Hippocampal formation (tissue), 2 donors: ENCODE measurements at regions not wholly inside any gene's neighbourhood (a gene's known extent, or its start where the extent isn't known, plus 50 kb on each side); places are given as distances from the start of the nearest gene placed in this dataset.

ENCODE experiments used
- DNase-seq, 2 donors: peaks; one replicate each; lab custom pipeline; 2025; lab: John Stamatoyannopoulos, UW

- DNase-seq = no peak
Observed at GRCh38 chr5:117519957-117520500, 945.4 kb upstream of the SEMA6A start.

GRCh38 chr5:117504305-117504704 lies 929.7 kb upstream of the SEMA6A start:
- DNase-seq = no peak

DNA sequence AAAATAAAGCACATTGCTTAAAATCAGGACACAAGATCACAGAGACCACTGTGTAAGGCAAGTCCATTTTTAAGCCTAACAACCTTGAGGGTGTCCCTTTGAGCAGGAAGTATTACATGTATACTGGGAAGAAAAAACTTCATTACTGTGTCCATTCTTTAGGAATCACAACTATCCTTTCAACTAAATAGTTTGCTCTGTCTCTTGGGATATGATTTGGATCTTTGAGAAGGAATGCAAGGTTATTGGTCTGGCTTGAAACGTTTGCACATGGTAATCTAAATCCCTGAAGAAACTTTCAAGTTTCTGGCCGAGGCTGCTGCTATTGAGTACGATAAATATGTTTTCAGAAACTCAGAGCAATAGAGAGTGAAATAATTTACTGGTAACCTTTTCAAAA lies 923.0 kb upstream of the SEMA6A start:
- DNase-seq = no peak

DNA sequence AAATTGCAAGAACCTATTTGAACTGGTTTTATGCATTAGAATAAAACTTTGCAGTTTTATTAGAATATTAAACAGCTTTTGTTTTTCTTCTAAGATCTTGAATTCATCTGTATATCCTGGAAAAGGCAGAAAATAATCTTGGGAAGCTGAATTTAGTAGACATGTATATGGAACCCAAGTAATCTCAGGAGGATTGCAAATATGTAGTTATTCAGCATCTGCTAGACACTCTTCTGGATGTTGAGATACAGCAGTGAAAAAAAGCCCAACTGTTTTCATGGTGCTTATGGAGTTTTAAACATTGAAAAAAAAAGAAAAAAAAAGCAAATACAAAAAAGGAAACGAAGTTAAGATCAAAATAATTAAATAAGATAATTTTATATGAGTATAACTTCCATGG lies 922.2 kb upstream of the SEMA6A start:
- no peak for DNase-seq

- DNase-seq = no peak
Observed at GRCh38 chr5:117494188-117494587, 919.6 kb upstream of the SEMA6A start.

DNA sequence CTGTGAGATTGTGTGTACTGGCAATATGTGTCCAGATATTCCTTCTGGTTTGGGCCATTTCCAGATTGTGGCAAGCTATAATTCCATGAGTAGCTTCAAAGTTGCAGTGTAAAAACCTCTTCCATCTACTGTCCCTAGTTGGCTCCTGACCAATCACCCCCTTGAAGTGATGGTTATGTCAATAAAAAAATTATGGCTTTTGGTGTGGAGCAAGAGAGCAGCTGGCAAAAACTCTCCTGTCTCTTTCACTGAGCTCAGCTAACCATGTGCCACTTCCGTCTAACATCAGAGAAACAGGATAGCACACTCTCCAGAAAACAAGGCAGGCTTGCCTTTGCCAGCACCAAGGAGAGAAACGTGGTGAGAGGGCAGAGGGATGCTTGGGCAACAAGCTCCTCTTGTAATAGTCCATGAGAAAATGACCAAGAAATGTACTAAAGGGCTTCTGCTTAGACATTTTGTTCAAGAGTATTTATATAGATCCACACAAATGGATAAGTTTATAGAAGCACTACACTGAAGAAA lies 914.4 kb upstream of the SEMA6A start:
- DNase-seq = no peak

GRCh38 chr5:117487556-117487955 lies 912.9 kb upstream of the SEMA6A start:
- no peak for DNase-seq

DNA sequence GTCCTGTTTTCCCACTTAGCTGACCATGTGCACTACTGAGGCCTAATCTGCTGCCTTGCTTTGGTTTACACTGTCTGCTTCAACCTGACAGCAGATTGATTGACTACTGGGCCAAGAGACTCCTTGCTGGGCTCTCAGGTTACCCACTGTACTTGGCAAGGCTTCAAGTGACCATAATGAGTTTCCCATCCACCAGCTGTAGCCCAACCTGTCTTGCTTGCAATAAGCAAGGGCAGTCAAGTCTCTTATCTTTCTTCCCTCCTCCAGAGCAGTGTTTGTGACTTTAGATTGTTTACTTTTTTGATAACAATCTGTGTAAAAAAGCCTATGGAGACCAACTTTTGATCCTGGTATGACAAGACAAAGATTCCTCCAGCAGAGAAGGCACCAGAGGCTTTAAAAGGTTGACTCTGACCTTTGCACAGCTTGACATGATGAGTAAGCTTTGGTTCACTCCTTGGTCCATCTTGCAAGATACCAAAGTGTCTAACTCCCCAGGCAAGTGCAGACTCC lies 912.3 kb upstream of the SEMA6A start:
- DNase-seq = no peak

DNA sequence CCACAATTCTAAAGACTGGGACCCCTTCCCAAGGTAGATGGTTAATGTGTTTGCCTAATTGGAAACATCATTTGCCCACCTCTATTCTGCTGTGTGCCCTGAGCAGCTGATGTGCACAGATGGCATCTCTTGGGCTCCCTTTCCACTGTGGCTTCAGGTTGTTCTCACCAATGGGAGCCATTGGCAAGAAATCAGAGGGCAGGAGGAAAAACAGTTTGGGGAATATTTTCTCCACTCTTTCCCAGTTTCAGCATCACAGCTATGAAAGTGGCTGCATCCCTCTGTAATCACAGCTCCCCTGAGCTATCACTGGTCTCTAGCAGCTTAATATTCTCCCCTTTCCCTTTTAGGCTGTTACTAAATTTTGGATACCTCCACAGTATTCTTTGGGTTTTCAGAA lies 911.6 kb upstream of the SEMA6A start:
- no peak for DNase-seq

- no peak for DNase-seq
Observed at GRCh38 chr5:117475919-117476318, 901.3 kb upstream of the SEMA6A start.

DNA sequence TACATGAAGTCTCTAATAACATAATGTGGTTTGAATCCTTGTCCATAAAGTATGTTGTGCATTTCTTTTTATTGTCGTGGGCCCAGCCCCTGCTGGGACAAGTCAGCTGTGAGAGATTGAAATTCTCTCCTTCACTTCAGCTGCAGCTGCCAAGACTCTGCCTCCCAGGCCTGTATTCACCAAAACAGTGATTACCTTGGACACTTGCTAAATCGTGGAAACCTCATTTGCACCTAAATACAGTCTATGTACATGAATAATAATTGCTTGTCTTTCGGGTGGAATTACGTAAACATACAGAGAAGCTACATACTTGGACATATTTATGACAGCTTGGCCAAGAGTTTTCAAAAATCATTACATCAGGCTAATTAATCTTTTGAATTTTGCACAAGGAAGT lies 898.5 kb upstream of the SEMA6A start:
- no peak for DNase-seq

GRCh38 chr5:117463881-117464570 lies 889.4 kb upstream of the SEMA6A start:
- no peak for DNase-seq

GRCh38 chr5:117461966-117462365 lies 887.3 kb upstream of the SEMA6A start:
- DNase-seq = no peak

DNA sequence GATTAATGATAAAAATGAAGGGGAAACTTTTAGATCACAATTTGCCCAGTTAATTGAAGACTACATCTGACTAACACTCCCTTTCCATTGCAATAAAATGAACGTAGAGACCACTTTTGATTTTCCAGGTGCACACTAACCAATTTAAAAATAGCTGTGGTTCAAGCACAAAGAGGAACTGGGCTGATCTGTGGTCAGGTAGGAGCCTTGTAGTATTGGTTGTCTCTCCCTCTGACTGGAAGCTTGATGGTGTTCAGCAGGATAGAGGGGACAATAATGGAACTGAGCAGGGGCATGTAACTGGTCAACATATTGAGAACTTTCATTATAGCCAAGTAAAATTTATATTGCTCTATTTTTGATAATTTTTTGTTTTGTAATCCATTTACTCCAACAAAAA lies 886.8 kb upstream of the SEMA6A start:
- DNase-seq = no peak

GRCh38 chr5:117457656-117458055 lies 883.0 kb upstream of the SEMA6A start:
- DNase-seq = no peak

GRCh38 chr5:117456866-117457470 lies 882.3 kb upstream of the SEMA6A start:
- no peak for DNase-seq

DNA sequence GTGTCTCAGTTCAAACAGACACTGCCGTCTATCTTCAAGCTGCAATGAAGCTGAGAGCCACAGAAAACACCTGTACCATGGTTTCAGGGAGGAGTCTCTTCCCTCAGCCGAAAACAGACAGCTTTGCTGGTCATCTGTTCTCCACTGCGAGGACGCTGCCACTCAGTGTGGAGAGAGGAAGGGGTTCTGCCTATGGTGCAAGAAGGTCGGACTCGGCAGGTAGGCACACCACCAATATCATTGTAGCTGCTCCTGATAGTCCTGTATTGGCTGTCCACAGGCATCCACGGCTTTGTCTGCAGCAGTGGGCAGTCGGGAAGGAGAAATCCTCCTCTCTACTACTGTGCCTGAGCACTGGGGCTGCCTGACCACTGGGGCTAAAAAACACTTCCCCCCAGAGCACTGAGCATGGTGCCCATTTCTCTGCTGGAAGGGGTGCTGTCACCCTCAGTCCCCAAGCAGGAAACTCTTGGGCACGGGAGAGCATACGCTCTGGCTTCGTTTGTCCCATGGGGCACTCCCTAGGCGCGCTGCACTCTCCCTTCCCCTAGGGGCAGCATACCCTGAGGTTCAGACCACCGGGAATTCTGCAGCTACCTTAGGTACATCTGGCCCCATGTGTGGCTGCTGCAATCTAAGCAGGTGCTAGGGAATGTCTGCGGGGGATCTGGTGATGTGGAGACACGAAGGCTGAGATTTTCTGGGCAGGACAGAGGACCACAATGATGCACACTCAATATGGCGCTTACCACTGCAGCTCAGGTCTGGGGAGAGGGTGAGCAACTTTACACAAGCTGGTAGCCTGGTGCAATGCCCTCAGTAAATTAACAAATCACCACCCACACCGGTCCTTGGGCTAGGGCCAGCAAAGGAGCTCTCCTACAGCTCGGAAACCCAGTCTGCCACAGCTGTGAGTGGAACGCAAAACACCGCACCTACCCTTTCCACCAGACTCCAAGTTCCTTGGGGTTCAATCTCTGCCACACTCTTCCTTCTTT lies 880.9 kb upstream of the SEMA6A start:
- no peak for DNase-seq

- DNase-seq = no peak
Observed at GRCh38 chr5:117454716-117455212, 880.1 kb upstream of the SEMA6A start.

DNA sequence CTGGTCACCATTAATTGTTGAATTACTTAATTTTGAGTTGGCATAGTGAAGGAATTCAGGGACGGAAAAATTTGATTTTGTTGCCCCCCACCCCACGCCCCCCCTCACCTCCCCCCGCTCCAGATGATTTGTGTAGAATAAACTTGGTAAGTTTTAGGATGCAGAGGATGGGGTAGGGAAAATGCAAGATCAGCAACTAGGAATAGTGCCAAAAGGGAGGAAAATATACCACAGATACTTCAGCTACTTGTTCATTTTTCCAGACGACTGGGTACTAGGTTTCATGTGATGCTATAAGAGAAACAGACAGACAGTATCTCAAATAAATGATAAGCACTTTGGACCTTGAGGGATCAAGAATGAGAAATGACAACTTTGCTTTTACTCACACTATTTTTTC lies 862.2 kb upstream of the SEMA6A start:
- no peak for DNase-seq

DNA sequence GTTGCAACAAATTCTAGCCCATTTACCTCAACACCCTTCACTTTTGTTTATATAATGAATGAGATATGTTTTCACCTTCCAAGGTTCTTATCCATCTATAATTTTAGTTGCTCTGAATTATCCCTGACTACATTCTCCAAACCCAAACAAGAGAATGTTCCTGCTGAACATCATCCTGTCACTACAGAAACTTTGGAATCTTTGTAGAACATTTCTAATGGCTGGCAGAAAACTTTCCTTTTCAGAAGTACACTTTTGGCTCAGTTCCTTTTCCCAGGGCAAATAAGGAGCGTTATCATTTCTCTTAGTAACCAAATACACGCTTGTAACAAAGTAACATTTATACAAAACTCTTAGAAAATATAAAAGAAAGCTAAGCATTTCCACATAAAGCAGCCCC lies 860.6 kb upstream of the SEMA6A start:
- no peak for DNase-seq

GRCh38 chr5:117434254-117434653 lies 859.6 kb upstream of the SEMA6A start:
- no peak for DNase-seq

DNA sequence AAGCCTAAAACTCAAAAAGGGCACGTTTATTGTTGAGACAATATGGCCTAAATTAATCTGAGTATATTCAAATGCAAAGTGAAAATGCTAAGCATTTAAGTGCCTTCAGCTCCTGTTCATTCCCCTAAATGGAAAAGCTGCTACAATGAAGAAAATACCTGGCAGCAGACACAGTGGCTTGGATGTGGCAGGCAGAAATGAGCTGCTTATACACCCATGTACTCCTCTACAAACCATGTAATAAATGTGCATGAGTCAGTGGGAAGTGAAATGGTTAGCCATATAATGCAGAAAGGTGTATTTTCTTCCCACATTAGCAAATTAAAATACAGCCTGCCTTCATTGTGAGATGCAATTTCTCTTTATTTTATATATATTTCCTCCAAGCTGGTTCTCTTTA lies 859.2 kb upstream of the SEMA6A start:
- no peak for DNase-seq
